ENCODE measurements at regions not wholly inside any gene's neighbourhood (a gene's known extent, or its start where the extent isn't known, plus 50 kb on each side); places are given as distances from the start of the nearest gene placed in this dataset.

DNA sequence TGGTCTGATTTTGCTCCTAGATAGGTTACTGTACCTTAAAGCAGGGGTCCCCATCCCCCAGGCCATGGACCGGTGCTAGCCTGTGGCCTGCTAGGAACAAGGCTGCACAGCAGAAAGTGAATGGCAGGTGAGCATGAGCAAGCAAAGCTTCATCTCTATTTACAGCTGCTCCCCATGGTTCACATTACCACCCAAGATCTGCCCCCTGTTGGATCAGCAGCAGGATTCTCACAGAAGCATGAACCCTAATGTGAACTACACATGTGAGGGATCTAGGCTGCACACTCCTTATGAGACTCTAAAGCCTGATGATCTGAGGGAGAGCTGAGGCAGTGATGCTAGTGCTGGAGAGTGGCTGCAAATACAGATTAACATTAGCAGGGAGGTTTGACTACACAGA lies 78.1 kb downstream of the DRD1 start:
- TF ChIP-seq, protein P1, sequence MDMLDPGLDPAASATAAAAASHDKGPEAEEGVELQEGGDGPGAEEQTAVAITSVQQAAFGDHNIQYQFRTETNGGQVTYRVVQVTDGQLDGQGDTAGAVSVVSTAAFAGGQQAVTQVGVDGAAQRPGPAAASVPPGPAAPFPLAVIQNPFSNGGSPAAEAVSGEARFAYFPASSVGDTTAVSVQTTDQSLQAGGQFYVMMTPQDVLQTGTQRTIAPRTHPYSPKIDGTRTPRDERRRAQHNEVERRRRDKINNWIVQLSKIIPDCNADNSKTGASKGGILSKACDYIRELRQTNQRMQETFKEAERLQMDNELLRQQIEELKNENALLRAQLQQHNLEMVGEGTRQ (IDR thresholded peaks at IDR 0.05; ENCODE audit: low read depth, low read length) = no peak
- no peak for TF ChIP-seq POLR2A (IDR thresholded peaks at IDR 0.05; ENCODE audit: low read depth, low read length)
- no peak for TF ChIP-seq CHD1 (IDR thresholded peaks at IDR 0.05; ENCODE audit: low read depth, low read length)
- TF ChIP-seq, protein P2, sequence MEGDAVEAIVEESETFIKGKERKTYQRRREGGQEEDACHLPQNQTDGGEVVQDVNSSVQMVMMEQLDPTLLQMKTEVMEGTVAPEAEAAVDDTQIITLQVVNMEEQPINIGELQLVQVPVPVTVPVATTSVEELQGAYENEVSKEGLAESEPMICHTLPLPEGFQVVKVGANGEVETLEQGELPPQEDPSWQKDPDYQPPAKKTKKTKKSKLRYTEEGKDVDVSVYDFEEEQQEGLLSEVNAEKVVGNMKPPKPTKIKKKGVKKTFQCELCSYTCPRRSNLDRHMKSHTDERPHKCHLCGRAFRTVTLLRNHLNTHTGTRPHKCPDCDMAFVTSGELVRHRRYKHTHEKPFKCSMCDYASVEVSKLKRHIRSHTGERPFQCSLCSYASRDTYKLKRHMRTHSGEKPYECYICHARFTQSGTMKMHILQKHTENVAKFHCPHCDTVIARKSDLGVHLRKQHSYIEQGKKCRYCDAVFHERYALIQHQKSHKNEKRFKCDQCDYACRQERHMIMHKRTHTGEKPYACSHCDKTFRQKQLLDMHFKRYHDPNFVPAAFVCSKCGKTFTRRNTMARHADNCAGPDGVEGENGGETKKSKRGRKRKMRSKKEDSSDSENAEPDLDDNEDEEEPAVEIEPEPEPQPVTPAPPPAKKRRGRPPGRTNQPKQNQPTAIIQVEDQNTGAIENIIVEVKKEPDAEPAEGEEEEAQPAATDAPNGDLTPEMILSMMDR (conservative IDR thresholded peaks at IDR 0.05; ENCODE audit: low read depth, low read length) = no peak
- no peak for TF ChIP-seq RCOR1 (IDR thresholded peaks at IDR 0.05; ENCODE audit: insufficient replicate concordance, low read length)
- TF ChIP-seq MAFK (IDR thresholded peaks at IDR 0.05; ENCODE audit: low read depth, low read length) = no peak
- no peak for TF ChIP-seq SMC3 (IDR thresholded peaks at IDR 0.05; ENCODE audit: low read depth, low read length)
- TF ChIP-seq BHLHE40 (IDR thresholded peaks at IDR 0.05; ENCODE audit: low read depth, low read length) = no peak
- no peak for TF ChIP-seq RFX5 (IDR thresholded peaks at IDR 0.05; ENCODE audit: low read depth, low read length)
